ENCODE measurements at regions not wholly inside any gene's neighbourhood (a gene's known extent, or its start where the extent isn't known, plus 50 kb on each side); places are given as distances from the start of the nearest gene placed in this dataset.

DNA sequence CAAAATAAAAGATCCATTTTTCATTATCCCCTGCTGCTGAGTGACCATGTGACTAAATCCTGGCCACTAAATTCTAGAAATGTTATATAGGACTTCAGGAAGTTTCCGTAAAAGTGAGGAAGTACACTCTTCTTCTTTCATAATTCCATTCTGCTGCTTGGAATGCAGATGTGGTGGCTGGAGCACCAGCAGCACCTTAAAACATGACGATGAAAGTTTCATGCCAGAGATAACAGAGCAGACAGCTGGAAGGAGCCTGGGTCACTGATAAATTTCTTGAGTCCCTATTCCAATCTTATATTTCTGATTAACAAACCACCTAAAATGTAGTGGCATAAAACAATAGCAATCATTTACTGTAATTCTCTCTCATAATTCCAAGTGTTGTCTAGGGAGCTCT is 238.7 kb downstream of the TBL1XR1 start:
- TF ChIP-seq POLR2A (IDR thresholded peaks at IDR 0.05), result no peak
- TF ChIP-seq, protein P1, sequence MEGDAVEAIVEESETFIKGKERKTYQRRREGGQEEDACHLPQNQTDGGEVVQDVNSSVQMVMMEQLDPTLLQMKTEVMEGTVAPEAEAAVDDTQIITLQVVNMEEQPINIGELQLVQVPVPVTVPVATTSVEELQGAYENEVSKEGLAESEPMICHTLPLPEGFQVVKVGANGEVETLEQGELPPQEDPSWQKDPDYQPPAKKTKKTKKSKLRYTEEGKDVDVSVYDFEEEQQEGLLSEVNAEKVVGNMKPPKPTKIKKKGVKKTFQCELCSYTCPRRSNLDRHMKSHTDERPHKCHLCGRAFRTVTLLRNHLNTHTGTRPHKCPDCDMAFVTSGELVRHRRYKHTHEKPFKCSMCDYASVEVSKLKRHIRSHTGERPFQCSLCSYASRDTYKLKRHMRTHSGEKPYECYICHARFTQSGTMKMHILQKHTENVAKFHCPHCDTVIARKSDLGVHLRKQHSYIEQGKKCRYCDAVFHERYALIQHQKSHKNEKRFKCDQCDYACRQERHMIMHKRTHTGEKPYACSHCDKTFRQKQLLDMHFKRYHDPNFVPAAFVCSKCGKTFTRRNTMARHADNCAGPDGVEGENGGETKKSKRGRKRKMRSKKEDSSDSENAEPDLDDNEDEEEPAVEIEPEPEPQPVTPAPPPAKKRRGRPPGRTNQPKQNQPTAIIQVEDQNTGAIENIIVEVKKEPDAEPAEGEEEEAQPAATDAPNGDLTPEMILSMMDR (IDR thresholded peaks at IDR 0.05), result no peak
- Histone ChIP-seq H3K27ac (no peak overlapping the region), H3K4me3 (no peak overlapping the region), H3K4me1 (no peaks in the 10 kb centered on the region), H3K27me3 (no peaks in the 10 kb centered on the region), H3K36me3 (no peaks in the 10 kb centered on the region), H3K9me3 (no peaks in the 10 kb centered on the region)
- DNase-seq, result no peak

DNA sequence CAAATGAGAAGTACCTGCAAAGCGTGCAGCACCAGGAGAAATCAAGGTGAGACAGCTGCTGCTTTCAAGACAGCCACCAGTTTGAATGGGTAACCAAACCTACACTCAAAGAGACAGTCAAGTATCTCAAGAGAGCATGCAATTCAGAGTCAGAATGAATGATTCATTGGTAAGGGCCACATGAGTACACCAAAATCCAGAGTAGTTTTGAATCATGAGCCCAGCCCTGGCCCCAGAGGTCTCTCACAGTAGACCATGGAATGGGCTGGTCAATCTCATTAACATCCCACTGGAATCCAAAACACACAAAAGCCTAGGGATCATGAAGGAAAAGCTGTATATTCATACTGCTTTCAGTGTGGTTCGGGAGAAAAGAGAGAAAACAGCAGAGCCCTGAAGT is 242.8 kb downstream of the TBL1XR1 start:
- no peak for TF ChIP-seq POLR2A (IDR thresholded peaks at IDR 0.05)
- TF ChIP-seq, protein P1 (IDR thresholded peaks at IDR 0.05), result no peak
- H3K27me3 ChIP-seq, result no peaks in the 10 kb centered on the region
- no peak for DNase-seq
- no peak overlapping the region for H3K27ac ChIP-seq
- no peak overlapping the region for H3K4me3 ChIP-seq
- no peaks in the 10 kb centered on the region for H3K36me3 ChIP-seq
- no peaks in the 10 kb centered on the region for H3K9me3 ChIP-seq
- H3K4me1 ChIP-seq, result no peaks in the 10 kb centered on the region

DNA sequence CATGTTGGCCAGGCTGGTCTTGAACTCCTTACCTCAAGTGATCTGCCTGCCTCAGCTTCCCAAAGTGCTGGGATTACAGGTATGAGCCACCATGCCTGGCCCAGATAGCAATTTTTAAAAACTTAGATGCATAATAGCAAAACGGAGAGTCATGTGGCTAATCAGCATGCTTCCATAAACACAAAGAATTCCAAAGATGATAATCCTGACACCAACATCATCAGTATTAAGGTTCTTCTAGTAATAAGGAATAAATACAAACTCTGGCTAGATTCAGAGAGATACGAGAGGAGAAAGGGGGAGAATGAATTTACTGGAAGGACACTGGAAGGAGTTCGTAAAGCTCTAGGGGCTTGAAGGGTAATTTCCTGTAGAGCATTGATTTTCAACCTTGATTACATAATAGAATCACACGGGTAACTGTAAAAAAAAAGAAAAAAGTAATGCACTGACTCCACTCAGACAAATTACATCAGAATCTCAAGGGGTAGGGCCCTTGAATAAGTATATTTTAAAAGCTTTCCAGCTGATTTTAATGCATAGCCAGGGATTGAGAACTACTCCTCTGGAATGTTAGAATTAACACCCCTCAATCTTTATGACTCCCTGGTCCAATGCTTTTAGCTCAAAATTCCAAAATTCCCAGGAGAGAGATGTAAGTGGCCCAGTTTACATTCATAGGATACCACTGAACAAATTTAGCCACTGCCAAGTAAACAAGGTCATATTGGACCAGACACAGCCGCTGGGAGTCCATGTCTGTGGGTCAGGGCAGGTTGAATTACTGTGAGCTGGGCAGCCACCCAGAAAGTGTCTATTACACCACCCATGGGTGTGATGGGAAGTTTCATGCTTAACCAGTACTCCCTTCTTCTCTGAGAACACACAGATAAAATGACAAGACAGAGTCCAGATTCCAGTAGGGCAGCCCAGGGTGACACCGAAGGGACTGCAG is 243.9 kb downstream of the TBL1XR1 start:
- no peak overlapping the region for H3K27ac ChIP-seq
- H3K4me1 ChIP-seq, result no peaks in the 10 kb centered on the region
- no peaks in the 10 kb centered on the region for H3K27me3 ChIP-seq
- DNase-seq, result peak in 1 of 3 donors; percentile 47
- H3K36me3 ChIP-seq, result no peaks in the 10 kb centered on the region
- H3K9me3 ChIP-seq, result no peaks in the 10 kb centered on the region
- no peak overlapping the region for H3K4me3 ChIP-seq
- TF ChIP-seq POLR2A (IDR thresholded peaks at IDR 0.05), result no peak
- TF ChIP-seq, protein P1 (IDR thresholded peaks at IDR 0.05), result no peak

DNA sequence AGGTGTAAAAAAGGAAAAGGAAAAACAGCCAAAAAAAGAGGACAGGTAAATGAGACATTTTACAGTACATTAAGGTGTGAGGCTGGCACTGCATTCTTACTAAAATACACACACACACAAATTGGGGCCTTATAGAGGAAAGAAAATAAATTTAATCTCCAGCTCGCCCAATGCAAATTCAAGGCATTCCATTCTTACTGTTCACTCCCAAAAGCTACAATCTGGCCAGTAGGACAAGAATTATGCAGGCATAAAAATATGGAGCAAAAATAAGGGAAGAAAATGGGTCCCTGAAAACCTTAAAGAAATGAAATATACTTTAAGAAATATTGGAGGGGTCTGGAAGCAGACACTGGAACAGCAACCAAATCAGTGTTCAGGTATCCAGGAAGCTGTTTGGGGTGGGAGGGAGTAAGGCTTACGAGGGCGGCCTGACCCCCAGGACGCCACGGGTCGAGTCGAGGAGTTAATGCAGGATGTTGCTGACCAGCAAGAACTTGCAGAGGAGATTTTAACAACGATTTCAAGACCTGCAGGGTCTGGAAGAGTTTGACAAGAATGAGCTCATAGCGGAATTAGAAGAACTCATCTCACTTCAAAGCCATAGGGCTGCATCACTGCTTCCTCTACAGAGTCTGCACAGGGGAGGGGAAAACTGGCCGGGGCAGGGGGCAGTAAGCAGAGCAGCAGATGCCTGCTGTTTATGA is 245.5 kb downstream of the TBL1XR1 start:
- no peak for TF ChIP-seq POLR2A (IDR thresholded peaks at IDR 0.05)
- TF ChIP-seq, protein P1 (IDR thresholded peaks at IDR 0.05), result no peak
- no peaks in the 10 kb centered on the region for H3K27me3 ChIP-seq
- no peak overlapping the region for H3K4me3 ChIP-seq
- no peaks in the 10 kb centered on the region for H3K4me1 ChIP-seq
- no peaks in the 10 kb centered on the region for H3K9me3 ChIP-seq
- no peak for DNase-seq
- no peaks in the 10 kb centered on the region for H3K36me3 ChIP-seq
- no peak overlapping the region for H3K27ac ChIP-seq

DNA sequence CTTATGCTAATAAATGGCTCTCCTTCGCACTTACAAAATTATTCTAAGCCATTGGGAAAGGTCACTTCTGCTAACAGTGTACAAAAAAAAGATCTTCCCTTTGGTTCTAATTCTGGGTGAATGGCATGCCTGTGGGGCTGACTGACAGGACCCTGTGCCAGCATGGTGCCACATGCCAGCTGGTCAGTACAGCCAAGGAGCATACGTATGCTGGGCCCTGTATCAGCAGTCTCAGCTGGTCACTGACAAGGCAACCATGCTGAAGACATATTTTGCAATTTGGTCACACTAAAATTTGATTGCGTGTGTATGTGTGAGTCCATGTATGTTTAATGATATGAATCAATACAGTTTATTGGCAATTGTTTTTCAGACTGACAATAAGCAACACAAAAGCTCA is 246.1 kb downstream of the TBL1XR1 start:
- no peak overlapping the region for H3K4me3 ChIP-seq

More for the DNA sequence above, 246.1 kb downstream of the TBL1XR1 start:
- TF ChIP-seq, protein P1 (IDR thresholded peaks at IDR 0.05), result no peak
- TF ChIP-seq POLR2A (IDR thresholded peaks at IDR 0.05), result no peak
- Histone ChIP-seq H3K4me1 (no peaks in the 10 kb centered on the region), H3K9me3 (no peaks in the 10 kb centered on the region), H3K27ac (no peak overlapping the region), H3K27me3 (no peaks in the 10 kb centered on the region), H3K36me3 (no peaks in the 10 kb centered on the region)
- no peak for DNase-seq

Data from Peyer's patch (tissue), 4 donors.